ENCODE measurements at regions not wholly inside any gene's neighbourhood (a gene's known extent, or its start where the extent isn't known, plus 50 kb on each side); places are given as distances from the start of the nearest gene placed in this dataset.

DNA sequence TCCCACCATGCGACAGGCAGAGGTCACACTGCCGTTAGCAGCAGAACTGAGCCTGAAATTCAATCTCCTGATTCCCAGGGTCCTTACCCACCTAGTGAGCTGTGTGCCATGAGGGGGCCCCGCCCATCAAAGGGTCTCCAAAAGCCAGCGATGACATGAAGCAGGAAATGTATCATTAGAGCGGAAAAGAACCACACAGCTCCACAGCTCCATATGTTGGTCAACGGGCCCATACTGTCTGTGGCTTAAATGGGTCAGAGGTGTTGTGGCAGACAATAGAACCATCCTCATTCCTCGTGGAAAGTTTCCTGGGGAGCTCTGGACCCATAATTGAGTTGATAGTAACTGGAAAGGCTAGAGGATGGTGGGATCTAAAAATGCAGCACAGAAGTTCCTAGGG, 68.1 kb upstream of the PODXL start:
- no peak overlapping the region for H3K4me3 ChIP-seq (ENCODE audit: low read length in 3 of 3)
- no peaks in the 10 kb centered on the region for H3K9me3 ChIP-seq (ENCODE audit: control insufficient read depth in 3 of 3, low read length in 3 of 3)
- H3K36me3 ChIP-seq (ENCODE audit: control insufficient read depth in 3 of 3, insufficient read depth in 3 of 3, low read length in 3 of 3), result no peaks in the 10 kb centered on the region
- H3K4me1 ChIP-seq (ENCODE audit: control insufficient read depth in 3 of 3, insufficient read depth in 3 of 3, low read length in 3 of 3), result peaks cover 12 to 29% (median 15%) of the 10 kb centered on the region in 3 donors
- H3K9ac ChIP-seq (ENCODE audit: low read depth in 1 of 3, low read length in 3 of 3), result no peak overlapping the region
- peaks cover 4 to 7% (median 4%) of the 10 kb centered on the region in 3 donors for H3K27me3 ChIP-seq (ENCODE audit: control insufficient read depth in 3 of 3, insufficient read depth in 3 of 3, low read length in 3 of 3)
- H3K27ac ChIP-seq (ENCODE audit: low read depth, low read length), result no peak overlapping the region

DNA sequence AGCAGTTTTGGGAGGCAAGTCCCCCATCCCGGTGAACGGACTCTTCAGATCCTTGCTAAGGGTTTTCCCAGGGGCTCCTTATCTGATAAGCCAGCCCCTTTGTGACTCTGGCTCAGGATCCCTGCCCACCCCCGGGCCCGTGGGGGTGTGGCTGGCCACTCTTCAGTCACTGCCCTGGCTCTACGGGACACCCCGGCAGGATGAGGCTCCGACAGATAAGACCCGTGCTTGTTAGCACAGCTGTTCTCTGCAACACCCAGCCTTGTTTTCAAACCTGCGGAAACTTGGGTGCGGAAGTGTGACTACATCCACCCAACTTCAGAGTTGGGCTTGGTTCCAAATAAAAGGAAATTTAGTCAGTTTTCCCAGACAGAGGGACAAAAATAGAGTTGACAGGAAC, 66.7 kb upstream of the PODXL start:
- Histone ChIP-seq H3K27ac (ENCODE audit: low read depth, low read length) (peak overlapping the region; percentile 40), H3K27me3 (ENCODE audit: control insufficient read depth in 3 of 3, insufficient read depth in 3 of 3, low read length in 3 of 3) (peaks cover 4 to 7% (median 4%) of the 10 kb centered on the region in 3 donors), H3K9ac (ENCODE audit: low read depth in 1 of 3, low read length in 3 of 3) (no peak overlapping the region), H3K4me3 (ENCODE audit: low read length in 3 of 3) (no peak overlapping the region), H3K36me3 (ENCODE audit: control insufficient read depth in 3 of 3, insufficient read depth in 3 of 3, low read length in 3 of 3) (no peaks in the 10 kb centered on the region), H3K4me1 (ENCODE audit: control insufficient read depth in 3 of 3, insufficient read depth in 3 of 3, low read length in 3 of 3) (peaks cover 4 to 18% (median 10%) of the 10 kb centered on the region in 3 donors), H3K9me3 (ENCODE audit: control insufficient read depth in 3 of 3, low read length in 3 of 3) (no peaks in the 10 kb centered on the region)

DNA sequence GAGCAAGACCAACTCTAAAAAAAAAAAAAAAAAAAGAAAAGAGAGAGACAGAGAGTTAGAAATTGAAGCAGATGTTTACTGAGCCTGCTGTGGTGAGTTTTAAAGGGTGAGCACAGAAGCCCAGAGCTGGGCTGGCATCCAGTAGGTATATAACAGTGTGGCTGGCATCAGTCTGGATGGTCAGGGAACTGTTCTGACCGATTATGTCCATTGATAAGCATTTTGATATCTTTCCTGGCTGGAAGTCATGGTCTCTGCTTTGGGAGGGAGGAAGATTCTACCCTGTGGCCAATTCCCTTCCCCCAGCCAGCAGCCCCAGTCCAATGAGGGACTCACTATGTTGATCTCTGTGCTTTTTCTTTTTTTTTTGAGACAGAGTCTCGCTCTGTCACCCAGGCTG, 65.2 kb upstream of the PODXL start:
- Histone ChIP-seq H3K4me3 (ENCODE audit: low read length in 3 of 3) (no peak overlapping the region), H3K27me3 (ENCODE audit: control insufficient read depth in 3 of 3, insufficient read depth in 3 of 3, low read length in 3 of 3) (peaks cover 4 to 7% (median 4%) of the 10 kb centered on the region in 3 donors), H3K9me3 (ENCODE audit: control insufficient read depth in 3 of 3, low read length in 3 of 3) (no peaks in the 10 kb centered on the region), H3K9ac (ENCODE audit: low read depth in 1 of 3, low read length in 3 of 3) (no peak overlapping the region), H3K4me1 (ENCODE audit: control insufficient read depth in 3 of 3, insufficient read depth in 3 of 3, low read length in 3 of 3) (peaks cover 4 to 16% (median 10%) of the 10 kb centered on the region in 3 donors), H3K27ac (ENCODE audit: low read depth, low read length) (no peak overlapping the region), H3K36me3 (ENCODE audit: control insufficient read depth in 3 of 3, insufficient read depth in 3 of 3, low read length in 3 of 3) (no peaks in the 10 kb centered on the region)

DNA sequence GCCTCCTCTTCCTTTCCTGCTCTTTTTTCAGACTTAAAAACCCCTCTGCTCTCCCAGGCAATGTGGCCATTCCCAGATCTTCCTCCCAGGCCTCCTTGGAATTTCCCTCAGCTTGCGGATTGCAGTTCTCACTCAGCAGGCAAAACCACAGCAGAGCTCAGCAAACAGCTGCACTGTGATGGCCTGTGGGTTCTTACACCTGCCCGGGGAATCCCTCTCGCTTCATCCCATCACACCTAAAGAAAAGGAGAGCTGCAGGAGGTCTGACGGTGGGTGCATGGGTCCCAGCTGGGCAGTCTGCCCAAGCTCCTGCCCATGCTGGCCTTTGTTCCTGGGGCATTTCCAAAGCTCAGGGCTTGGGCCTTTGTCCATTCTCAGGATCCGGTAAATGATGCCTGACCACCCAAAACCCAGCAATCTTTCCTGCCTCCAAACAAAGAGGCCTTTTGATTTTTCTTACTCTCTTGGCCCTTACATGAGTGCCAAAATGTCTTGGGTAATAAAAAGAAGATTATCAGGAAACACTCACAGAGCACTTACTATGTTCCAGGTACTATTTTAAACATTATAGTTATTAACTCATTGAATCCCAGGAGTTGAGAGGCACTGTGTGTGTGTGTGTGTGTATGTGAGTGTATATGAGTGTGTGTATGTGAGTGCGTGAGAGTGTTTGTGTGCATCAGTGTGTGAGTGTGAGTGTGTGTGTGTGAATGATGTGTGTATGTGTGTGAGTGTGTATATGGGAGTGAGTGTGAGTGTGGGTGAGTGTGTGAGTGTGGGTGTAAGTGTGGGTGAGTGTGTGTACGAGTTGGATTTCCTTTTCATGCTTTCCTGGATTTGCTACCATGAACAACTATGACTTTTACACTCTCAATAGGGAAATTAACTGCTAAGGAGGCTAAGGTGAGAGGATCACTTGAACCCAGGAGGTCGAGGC, 64.5 kb upstream of the PODXL start:
- H3K27me3 ChIP-seq (ENCODE audit: control insufficient read depth in 3 of 3, insufficient read depth in 3 of 3, low read length in 3 of 3), result peaks cover 4% of the 10 kb centered on the region in 3 donors
- no peaks in the 10 kb centered on the region for H3K36me3 ChIP-seq (ENCODE audit: control insufficient read depth in 3 of 3, insufficient read depth in 3 of 3, low read length in 3 of 3)
- H3K27ac ChIP-seq (ENCODE audit: low read depth, low read length), result peak overlapping the region; percentile 37
- H3K4me1 ChIP-seq (ENCODE audit: control insufficient read depth in 3 of 3, insufficient read depth in 3 of 3, low read length in 3 of 3), result peaks cover under 1 to 11% (median 4%) of the 10 kb centered on the region in 3 donors
- H3K4me3 ChIP-seq (ENCODE audit: low read length in 3 of 3), result no peak overlapping the region
- no peaks in the 10 kb centered on the region for H3K9me3 ChIP-seq (ENCODE audit: control insufficient read depth in 3 of 3, low read length in 3 of 3)
- H3K9ac ChIP-seq (ENCODE audit: low read depth in 1 of 3, low read length in 3 of 3), result no peak overlapping the region

DNA sequence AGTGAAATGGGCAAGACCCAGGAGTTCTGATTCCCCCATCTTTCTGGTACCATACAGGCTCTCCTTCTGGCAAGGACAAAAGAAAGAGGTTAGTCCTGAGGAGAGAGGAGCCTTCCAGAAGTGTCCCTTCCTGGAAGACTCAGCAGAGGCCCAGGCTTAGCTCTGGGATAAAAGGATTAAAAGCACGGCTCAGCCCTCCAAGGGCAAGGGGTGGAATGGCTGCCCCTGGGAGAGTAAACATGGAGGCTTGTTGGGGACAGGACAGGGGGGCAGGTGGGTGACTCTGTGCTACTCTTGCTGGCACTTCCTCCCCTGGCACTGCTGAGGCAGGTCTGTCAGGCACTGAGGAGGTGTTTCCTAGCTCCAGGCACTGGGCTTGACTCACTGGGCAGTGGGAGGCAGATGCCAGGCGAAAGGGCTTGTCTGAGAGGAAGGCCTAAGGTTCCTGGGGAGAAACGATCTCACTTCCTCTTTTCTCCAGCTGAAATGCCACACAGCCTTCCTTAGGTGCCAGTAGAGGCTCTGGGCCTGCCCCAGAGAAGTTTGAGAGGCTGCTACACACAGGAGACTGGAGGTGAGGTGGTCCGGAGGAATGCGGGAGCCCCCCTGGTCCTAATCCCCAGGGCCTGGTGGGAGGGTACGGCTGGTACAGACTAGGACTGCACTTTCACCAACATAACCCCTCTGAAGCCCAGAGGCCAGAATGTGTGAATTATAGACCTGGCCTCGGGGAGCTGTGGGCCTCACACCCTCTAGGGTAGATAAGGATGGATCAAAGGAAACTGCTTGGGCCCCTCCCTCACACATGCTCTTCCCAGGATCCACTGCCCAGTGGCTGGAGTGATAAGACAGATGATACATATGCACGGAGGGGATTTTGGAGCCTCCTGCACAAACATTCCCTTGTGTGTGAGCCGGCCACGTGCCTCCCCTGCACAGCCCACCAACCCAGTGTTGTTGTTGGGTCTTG, 63.2 kb upstream of the PODXL start:
- Histone ChIP-seq H3K4me3 (ENCODE audit: low read length in 3 of 3) (no peak overlapping the region), H3K36me3 (ENCODE audit: control insufficient read depth in 3 of 3, insufficient read depth in 3 of 3, low read length in 3 of 3) (no peaks in the 10 kb centered on the region), H3K9ac (ENCODE audit: low read depth in 1 of 3, low read length in 3 of 3) (no peak overlapping the region), H3K27ac (ENCODE audit: low read depth, low read length) (no peak overlapping the region), H3K4me1 (ENCODE audit: control insufficient read depth in 3 of 3, insufficient read depth in 3 of 3, low read length in 3 of 3) (peaks cover 0 to 9% (median 0%) of the 10 kb centered on the region in 3 donors), H3K9me3 (ENCODE audit: control insufficient read depth in 3 of 3, low read length in 3 of 3) (no peaks in the 10 kb centered on the region), H3K27me3 (ENCODE audit: control insufficient read depth in 3 of 3, insufficient read depth in 3 of 3, low read length in 3 of 3) (peaks cover 4% of the 10 kb centered on the region in 3 donors)

DNA sequence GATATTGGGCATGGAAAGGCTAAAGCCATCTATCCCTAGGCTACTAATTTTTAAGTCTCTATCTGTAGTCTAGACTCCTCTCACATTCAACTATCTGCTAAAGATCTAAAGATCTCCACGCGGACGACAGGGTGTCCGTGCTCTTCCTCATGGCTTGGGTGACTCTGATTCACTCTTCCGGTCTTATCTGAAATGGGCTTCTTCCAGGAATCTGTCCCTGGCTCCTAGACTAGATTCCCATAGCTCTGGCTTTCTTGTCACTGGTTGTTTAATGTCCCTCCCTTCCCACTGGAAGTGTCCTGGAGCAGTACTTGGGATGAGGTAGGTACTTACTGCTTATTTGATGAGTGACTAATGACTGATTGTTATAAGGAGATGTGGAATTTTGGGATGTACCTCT, 62.0 kb upstream of the PODXL start:
- Histone ChIP-seq H3K27ac (ENCODE audit: low read depth, low read length) (no peak overlapping the region), H3K36me3 (ENCODE audit: control insufficient read depth in 3 of 3, insufficient read depth in 3 of 3, low read length in 3 of 3) (no peaks in the 10 kb centered on the region), H3K4me1 (ENCODE audit: control insufficient read depth in 3 of 3, insufficient read depth in 3 of 3, low read length in 3 of 3) (peaks cover 0 to 6% (median 0%) of the 10 kb centered on the region in 3 donors), H3K9me3 (ENCODE audit: control insufficient read depth in 3 of 3, low read length in 3 of 3) (no peaks in the 10 kb centered on the region), H3K4me3 (ENCODE audit: low read length in 3 of 3) (no peak overlapping the region), H3K27me3 (ENCODE audit: control insufficient read depth in 3 of 3, insufficient read depth in 3 of 3, low read length in 3 of 3) (peaks cover 0 to 4% (median 4%) of the 10 kb centered on the region in 3 donors), H3K9ac (ENCODE audit: low read depth in 1 of 3, low read length in 3 of 3) (no peak overlapping the region)

DNA sequence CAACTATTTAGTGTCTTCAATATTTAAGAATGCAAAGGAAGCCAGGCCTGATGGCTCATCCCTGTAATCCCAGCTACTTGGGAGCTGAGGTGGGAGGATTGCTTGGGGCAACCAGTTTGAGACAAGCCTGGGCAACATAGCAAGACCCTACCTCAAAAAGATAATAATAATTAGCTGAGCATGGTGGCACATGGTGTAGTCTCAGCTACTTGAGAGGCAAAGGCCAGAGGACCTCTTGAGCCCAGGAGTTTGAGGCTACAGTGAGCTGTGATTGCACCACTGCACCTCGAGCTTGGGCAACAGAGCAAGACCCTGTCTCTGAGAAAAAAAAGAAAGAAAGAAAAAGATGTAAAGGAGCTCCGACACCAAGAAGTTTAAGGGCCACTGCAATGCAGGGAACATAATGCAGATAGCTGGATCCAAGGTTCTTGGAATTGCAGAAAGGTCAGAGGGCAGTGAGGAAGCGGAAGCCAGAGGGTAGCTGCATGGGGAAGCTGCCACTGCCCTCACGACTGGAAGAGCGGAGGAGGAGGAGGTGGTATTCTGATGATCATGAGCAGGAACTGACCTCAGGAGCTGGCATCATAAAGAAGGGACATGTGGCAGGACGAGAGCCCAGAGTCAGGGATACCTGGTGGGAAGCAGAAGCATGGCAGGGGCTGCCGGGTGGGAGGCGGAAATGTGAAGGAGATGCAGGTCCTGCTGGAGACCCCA, 60.2 kb upstream of the PODXL start:
- Histone ChIP-seq H3K27me3 (ENCODE audit: control insufficient read depth in 3 of 3, insufficient read depth in 3 of 3, low read length in 3 of 3) (no peaks in the 10 kb centered on the region), H3K9ac (ENCODE audit: low read depth in 1 of 3, low read length in 3 of 3) (no peak overlapping the region), H3K9me3 (ENCODE audit: control insufficient read depth in 3 of 3, low read length in 3 of 3) (no peaks in the 10 kb centered on the region), H3K27ac (ENCODE audit: low read depth, low read length) (no peak overlapping the region), H3K4me3 (ENCODE audit: low read length in 3 of 3) (no peak overlapping the region), H3K4me1 (ENCODE audit: control insufficient read depth in 3 of 3, insufficient read depth in 3 of 3, low read length in 3 of 3) (no peaks in the 10 kb centered on the region), H3K36me3 (ENCODE audit: control insufficient read depth in 3 of 3, insufficient read depth in 3 of 3, low read length in 3 of 3) (no peaks in the 10 kb centered on the region)

DNA sequence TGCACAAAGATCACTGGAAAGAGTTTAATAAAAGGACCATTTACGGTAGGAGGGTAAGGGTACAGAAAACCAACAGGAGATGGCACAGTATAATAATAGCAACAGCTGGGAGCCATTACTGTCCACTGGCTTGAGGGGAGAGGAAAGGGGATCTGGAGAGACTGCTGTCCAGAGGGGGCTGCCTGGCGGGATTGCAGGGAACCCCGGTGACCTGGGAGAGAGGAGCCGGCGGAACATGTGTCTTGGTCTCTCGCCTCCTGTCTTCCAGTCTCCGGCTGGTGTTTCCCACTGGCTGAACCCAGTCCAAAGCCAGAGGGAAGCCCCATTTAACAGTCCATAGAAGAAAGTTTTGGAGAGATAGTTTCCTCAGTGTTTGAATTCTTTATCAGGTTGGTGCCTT, 57.5 kb upstream of the PODXL start:
- no peaks in the 10 kb centered on the region for H3K36me3 ChIP-seq (ENCODE audit: control insufficient read depth in 3 of 3, insufficient read depth in 3 of 3, low read length in 3 of 3)
- H3K9me3 ChIP-seq (ENCODE audit: control insufficient read depth in 3 of 3, low read length in 3 of 3), result no peaks in the 10 kb centered on the region
- no peak overlapping the region for H3K9ac ChIP-seq (ENCODE audit: low read depth in 1 of 3, low read length in 3 of 3)
- no peak overlapping the region for H3K27ac ChIP-seq (ENCODE audit: low read depth, low read length)
- no peaks in the 10 kb centered on the region for H3K27me3 ChIP-seq (ENCODE audit: control insufficient read depth in 3 of 3, insufficient read depth in 3 of 3, low read length in 3 of 3)
- no peak overlapping the region for H3K4me3 ChIP-seq (ENCODE audit: low read length in 3 of 3)
- no peaks in the 10 kb centered on the region for H3K4me1 ChIP-seq (ENCODE audit: control insufficient read depth in 3 of 3, insufficient read depth in 3 of 3, low read length in 3 of 3)

DNA sequence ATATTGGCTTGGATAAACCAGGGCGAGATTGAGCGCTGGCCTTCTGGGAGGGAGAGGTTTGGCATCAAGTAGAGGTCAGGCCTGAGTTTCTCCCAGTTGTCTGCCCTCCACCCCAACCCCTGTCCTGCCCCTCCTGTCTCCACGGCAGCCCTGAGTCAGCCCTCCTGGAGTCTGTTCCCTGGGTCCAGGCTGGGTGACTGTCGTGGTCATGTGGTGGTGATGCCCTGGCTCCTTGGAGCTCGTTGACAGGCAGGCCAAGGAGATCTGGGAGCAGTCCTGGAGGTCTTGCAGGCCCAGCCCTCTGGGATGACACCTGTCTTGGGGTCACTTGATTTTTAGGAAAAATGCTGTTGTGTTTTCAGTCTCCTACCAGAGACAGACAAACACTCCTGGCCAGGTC, 53.6 kb upstream of the PODXL start:
- Histone ChIP-seq H3K27me3 (ENCODE audit: control insufficient read depth in 3 of 3, insufficient read depth in 3 of 3, low read length in 3 of 3) (peaks cover 2 to 3% (median 3%) of the 10 kb centered on the region in 3 donors), H3K4me1 (ENCODE audit: control insufficient read depth in 3 of 3, insufficient read depth in 3 of 3, low read length in 3 of 3) (peaks cover 0 to 12% (median 0%) of the 10 kb centered on the region in 3 donors), H3K27ac (ENCODE audit: low read depth, low read length) (no peak overlapping the region), H3K36me3 (ENCODE audit: control insufficient read depth in 3 of 3, insufficient read depth in 3 of 3, low read length in 3 of 3) (no peaks in the 10 kb centered on the region), H3K9me3 (ENCODE audit: control insufficient read depth in 3 of 3, low read length in 3 of 3) (no peaks in the 10 kb centered on the region), H3K9ac (ENCODE audit: low read depth in 1 of 3, low read length in 3 of 3) (no peak overlapping the region), H3K4me3 (ENCODE audit: low read length in 3 of 3) (no peak overlapping the region)

All from skeletal muscle tissue (tissue), 3 donors.